NCI-H226 (cell line): ENCODE measurements at regions not wholly inside any gene's neighbourhood (a gene's known extent, or its start where the extent isn't known, plus 50 kb on each side); places are given as distances from the start of the nearest gene placed in this dataset.
"Not testable (repeated sequence)": the region's sequence is repeated elsewhere in the genome, so short reads cannot be mapped to it uniquely, and the experiment has no call there.

Experiments
- DNase-seq: peaks from one replicate; pipeline ENCODE4 v3.0.0-alpha.2; 2015

GRCh38 chr16:54879681-54880080, 51.0 kb upstream of the IRX5 start:
- no peak for DNase-seq

GRCh38 chr16:54878301-54878700, 52.4 kb upstream of the IRX5 start:
- DNase-seq, result no peak

DNA sequence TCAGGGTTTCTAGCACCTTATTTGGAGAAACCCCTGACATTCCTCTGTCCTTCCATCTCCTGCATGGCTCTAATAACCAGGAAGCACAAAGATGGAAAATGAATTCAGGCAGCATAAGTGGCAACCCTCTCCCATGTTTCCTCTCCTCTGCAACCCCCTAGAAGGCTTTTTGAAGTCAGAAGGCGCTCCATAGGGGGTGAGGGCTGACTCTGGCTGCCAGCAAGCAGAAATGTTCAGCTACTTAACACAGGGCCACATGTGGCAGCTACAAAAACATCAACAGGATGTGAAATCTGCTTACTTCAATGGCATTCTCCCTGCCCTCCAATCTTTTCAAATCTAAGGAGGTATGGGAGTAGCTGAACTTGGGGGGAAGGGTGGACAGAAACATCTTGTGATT, 55.2 kb upstream of the IRX5 start:
- no peak for DNase-seq

- not testable (repeated sequence) for DNase-seq
Observed at GRCh38 chr16:54873716-54874373, 56.8 kb upstream of the IRX5 start.

GRCh38 chr16:54873071-54873470, 57.6 kb upstream of the IRX5 start:
- no peak for DNase-seq

- DNase-seq, result no peak
Observed at GRCh38 chr16:54870151-54870550, 60.5 kb upstream of the IRX5 start.

GRCh38 chr16:54867302-54867832, 63.3 kb upstream of the IRX5 start:
- no peak for DNase-seq

GRCh38 chr16:54862529-54862928, 68.1 kb upstream of the IRX5 start:
- no peak for DNase-seq

- DNase-seq, result no peak
Observed at GRCh38 chr16:54856871-54857270, 73.8 kb upstream of the IRX5 start.

- no peak for DNase-seq
Observed at GRCh38 chr16:54847609-54848008, 83.1 kb upstream of the IRX5 start.

GRCh38 chr16:54847207-54847606, 83.5 kb upstream of the IRX5 start:
- DNase-seq, result peak; percentile 79

GRCh38 chr16:54846766-54847165, 83.9 kb upstream of the IRX5 start:
- DNase-seq, result peak; percentile 64

- DNase-seq, result no peak
Observed at GRCh38 chr16:54843424-54843750, 87.3 kb upstream of the IRX5 start.

DNA sequence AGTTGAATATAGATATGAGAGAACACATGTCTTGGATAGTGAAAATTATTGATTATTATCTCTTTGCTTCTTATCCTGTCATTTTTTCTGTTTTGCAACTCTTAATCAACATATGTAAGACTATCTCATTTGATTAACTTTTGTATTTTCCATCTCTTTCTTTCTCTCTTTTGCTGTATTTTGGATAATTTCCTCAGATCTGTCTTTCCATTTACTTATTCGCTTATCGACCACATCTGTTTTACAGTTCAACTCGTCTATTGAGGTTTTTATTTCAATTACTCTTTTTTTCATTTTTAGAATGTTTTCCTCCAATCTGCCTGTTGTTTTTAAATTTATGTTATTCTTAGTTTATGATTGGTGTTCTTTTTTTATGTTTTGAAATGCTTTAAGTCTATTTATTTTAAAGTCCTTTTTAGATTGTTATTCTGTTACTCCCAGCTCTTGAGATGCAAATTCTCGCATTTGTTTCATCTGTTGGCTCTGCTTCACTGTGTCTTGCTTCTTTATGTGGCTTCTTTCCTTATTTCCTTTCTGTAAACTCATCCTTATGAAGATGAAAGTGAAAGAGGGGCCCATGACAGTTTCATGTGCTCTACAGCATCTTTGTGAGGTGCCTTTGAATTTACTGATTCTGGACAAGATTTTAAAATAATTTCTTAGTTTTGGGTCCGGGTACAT, 87.8 kb upstream of the IRX5 start:
- DNase-seq, result no peak

GRCh38 chr16:54829691-54830090, 101.0 kb upstream of the IRX5 start:
- no peak for DNase-seq

DNA sequence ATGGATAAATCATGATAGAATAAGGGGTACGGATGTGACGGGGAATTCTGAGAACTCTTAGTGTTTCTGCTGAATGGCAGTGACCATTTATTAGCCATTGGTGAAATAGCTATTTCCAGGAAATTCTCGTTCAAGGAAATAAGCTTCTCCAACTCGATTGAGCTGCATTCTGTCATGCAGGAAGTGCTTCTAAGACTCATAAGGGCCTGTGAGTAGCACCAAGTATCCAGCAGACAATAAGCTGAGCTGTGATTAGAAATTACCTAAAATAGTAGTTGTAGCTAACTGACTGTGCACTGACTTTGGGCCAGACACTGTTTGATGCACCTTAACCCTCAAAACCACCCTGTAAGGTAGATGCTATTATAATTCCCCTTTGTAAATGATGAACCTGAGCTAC, 107.8 kb upstream of the IRX5 start:
- DNase-seq, result no peak

DNA sequence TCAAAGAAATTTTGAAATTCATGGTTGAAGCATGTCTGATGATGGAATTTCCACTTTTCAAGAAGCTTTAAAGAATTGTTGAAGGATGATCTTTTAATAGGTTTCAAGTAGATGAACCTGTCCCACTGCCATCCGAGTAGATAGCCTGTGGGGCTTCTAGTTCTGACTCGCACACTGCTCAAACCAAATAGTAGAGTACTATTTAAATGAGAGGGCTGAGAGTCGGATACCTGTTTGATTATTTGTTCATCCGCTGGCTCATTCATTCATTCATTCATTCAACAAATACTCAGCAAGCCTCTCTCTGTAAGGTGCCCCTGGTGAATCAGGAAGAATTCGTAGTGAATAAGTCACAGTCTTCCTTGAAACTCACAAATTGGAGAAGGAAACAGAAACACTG, 108.2 kb upstream of the IRX5 start:
- no peak for DNase-seq

DNA sequence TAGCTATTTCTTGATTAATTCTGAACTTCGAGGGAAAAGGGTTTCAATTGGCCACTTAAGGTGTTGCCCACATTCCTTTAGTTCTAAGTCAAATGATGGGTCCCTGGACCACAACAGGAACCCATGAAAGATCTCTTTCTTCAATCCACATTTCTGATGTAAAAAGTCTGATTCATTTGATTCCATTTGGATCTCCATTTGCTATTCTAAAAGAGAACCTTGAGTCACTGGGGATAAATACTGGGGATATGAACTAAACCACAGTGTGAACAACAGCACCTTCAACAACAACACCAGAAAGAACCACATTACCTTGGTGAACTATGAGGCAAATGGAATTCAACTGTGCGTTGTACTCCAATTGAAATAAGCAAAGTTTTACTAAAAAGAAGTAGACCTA, 108.9 kb upstream of the IRX5 start:
- DNase-seq, result no peak

DNA sequence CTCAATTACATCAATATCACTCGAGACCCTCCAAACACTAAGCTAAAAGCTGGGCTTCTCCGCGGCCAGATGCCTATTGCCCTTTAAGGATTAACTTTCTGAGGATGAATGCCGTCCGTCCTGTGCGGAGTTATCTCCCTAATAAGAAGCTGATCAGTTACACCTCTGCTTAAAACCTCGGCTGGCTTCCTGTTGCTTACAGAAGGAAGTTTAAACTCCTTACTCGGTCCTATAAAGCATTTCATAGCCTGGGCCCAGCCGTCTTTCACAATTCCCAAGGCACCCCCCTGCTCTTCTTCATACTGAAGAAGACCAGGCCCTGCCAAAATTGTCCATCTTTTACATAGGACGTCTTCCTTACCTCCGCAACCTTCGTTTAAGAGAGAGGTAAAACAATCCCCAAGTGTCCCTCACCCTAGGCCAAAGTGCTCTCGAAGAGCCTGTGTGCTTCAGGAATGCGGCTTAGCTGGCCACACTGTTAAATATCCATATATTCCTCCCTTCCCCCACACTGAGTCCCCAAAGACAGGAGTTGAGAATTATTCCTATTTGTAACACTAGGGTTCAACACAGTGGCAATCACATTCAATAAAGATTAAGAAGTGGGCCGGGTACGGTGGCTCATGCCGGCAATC, 112.6 kb upstream of the IRX5 start:
- no peak for DNase-seq

GRCh38 chr16:54817432-54817831, 113.2 kb upstream of the IRX5 start:
- DNase-seq, result no peak

GRCh38 chr16:54816471-54816870, 114.2 kb upstream of the IRX5 start:
- no peak for DNase-seq

DNA sequence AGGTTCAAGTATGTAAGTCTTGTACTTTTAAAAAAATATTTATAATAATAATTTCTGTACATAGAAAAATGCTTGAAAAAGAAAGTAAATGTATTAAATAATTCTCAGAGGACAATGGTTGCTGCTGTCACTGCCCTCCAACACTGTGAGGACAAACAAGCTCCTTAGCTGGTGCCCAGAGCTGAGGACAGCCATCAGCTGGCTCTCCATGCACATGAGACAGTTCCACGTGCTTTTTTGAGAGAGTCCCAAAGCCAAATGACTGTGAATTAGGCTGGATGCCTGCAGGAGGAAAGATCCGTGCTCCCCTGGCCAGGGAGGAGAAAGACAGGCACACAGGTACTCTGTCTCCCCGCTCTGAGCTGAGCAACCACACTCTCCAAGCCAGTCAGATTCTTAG, 115.5 kb upstream of the IRX5 start:
- DNase-seq, result no peak

GRCh38 chr16:54813778-54814177, 116.9 kb upstream of the IRX5 start:
- no peak for DNase-seq

DNA sequence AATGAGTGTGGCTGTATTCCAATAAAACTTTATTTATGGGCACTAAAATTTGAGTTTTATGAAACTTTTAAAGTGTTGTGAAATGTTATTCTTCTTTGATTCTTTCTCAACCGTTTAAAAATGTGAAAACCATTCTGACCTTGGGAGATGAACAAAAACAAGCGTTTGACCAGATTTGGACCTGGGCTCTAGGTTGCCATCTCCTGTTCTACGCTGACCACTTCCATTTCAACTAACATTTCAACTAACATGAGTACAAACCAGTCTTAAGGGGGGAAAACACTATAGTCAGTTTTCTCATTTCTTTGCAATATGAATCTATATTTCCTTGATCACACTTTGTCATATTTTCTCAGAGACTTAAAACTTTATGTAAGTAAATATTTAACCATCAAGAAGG, 118.4 kb upstream of the IRX5 start:
- DNase-seq, result no peak
